ENCODE measurements at regions not wholly inside any gene's neighbourhood (a gene's known extent, or its start where the extent isn't known, plus 50 kb on each side); places are given as distances from the start of the nearest gene placed in this dataset.

DNA sequence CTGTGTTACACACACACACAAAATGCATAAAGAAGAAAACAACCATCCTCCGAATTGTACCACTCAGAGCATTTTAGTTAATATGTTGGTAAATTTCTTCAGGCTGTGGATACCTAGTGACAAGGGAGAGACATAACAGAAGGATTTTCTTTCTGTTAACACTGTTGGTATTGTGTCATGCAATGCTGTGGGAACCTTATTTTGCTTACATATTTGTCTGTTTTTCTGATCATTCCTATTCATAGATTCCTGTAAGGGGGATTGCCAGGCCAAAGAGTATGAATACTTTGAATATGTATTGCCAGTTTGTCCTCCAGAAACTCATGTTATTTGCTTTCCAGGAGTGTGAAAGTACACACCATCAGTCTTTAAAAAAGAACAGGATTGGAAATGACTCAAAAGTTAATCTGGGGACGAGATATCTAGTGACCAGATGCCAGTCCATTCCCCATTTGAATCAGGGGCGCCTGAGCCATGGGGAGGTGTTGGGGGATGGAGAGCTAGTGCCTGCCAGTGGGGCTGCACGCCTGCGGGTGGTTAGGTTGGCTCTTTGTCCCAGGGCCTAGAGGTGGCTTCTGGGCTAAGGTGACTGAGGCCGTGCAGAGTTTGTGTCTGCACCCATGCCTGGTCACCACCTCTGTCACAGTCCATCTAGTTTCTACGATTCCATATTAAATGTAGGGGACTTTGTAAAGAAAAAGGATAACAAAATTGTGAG, 142.0 kb downstream of the PTPN20 start:
- DNase-seq = no peak

- no peak for DNase-seq
Observed at GRCh38 chr10:47054974-47055373, 143.7 kb downstream of the PTPN20 start.

DNA sequence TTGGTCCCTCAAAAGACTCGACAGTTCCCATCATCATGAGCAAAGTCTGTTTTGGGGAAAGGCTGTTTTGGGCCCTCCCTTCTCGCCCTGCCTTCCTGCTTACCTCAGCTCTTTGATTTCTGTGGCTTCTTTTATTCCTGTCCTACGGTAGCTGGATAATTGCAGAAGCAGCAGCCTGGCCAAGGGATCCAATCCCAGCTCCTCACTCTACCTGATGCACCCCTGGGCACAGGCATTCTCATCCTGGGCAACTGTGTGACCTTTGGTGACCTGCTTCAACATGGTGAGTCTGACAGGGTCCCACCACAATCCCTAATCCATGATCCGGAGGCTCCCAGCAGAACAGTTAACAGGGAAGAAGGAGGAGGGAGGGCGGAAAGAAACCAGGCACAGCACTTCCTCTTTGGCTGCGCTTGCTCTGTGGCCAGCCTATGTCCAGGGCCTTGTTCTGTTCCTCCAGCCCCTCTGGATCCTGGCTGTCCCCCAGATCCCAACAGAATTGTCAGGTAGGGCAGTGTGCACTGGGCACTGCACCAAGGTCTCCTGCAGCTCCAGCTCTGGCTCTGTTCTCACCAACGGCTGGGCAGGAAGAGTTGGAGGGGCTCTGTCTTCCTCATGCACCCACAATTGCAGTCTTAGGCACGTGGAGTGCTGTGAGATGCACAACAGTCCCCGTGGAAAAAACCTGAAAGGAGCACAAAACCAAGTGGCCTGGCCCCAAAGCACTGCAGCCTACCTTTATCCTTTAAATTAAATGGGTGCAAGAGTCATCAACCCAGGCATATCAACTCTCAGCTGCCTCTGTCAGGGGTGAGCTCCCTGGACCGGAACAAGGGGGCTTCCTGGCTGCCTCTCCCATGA, 144.4 kb downstream of the PTPN20 start:
- no peak for DNase-seq

GRCh38 chr10:47056247-47056510, 145.0 kb downstream of the PTPN20 start:
- DNase-seq = no peak

DNA sequence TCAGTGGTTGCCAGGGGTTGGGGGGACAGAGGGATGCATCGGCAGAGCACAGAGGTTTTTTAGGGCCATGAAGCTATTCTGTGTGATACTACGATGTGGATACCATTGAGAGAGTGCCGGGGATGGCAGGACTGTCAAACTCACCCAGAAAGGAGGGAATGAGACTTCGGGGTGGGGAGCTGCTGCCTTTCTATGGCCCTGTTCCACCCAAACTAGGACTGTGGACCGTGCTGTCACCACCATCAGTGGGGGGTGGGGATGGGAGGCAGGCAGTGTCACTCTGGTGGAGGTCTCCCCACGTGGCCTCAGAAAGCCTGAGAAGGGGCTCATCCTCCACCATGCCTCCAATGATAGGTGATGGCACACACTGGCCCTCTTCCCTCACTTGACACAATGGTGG, 146.2 kb downstream of the PTPN20 start:
- no peak for DNase-seq

- DNase-seq = no peak
Observed at GRCh38 chr10:47058032-47058702, 146.9 kb downstream of the PTPN20 start.

DNA sequence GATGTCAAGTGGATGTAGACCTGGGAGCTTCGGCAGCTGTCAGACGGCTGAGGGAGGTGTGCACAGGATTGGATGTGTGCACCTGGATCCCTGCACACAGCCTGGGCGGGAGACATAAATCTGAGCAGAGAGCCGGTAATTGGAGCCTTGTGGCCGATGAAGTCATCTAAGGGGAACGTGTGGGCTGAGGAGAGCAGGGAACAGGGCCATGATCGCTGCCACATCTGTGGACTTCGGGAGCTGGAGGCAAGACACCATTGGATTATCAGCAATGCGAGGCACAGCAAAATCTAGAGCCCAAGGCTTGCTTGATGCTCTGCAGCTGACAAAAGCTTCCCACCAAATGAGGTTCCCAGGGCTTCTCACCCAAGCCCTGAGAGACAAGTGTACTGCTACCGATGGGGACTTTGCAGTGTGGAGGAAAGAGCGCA, 147.7 kb downstream of the PTPN20 start:
- no peak for DNase-seq

DNA sequence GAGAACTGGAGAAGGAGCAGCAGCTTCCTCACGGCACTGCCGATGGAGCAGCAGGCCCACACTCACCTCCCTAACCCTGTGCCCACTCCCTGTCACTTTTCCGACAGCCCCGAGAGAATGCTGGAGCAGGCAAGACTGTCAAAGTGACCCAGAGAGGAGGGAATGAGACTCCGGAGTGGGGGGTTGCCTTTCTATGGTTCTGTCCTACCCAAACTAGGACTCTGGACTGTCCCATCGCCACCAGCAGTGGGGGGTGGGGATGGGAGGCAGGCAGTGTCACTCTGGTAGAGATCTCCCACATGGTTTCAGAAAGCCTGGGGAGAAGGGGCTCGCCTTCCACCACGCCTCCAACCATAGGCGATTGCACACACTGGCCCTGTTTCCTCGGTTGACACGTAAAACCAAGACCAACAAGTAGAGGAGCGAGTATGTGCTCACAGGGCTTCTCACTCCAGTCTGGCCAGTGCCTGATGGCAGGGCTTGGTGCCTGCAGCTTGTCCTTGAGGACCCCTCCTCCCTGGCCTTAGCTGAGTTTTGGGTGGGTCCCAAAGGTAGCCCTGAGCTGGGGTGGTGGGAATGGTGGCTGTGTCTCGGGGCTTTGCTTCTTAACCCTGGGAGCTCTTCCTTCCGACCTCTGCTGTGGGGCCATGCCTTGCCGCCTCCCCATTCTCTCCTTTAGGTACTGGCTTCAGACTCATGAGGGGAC, 148.5 kb downstream of the PTPN20 start:
- no peak for DNase-seq

- no peak for DNase-seq
Observed at GRCh38 chr10:47060356-47060755, 149.1 kb downstream of the PTPN20 start.

DNA sequence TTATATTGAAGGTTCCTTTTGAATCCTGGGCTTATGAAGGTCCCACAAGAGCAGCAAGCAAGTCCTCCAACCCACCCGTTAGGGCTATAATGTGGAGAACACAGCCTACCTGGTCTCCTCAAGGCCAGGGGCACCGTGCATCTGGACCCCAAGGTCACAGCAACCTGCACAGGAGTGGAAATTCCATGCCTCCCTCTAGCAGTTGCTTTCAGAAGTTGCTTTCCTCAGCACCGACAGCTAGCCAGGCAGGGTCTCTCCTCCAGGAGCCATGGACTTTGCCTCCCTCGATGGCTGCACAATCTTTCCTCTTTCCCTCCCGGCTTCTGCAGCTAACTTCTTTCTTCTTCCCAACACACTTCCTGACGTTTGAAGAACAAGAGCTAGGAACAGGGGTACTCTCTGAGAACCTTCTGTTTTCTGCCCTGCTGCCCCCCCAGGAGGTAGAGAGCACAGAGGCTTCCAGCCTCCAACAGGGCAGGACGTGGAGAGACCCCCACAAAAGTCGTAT, 149.8 kb downstream of the PTPN20 start:
- DNase-seq = no peak

- no peak for DNase-seq
Observed at GRCh38 chr10:47061776-47062175, 150.5 kb downstream of the PTPN20 start.

DNA sequence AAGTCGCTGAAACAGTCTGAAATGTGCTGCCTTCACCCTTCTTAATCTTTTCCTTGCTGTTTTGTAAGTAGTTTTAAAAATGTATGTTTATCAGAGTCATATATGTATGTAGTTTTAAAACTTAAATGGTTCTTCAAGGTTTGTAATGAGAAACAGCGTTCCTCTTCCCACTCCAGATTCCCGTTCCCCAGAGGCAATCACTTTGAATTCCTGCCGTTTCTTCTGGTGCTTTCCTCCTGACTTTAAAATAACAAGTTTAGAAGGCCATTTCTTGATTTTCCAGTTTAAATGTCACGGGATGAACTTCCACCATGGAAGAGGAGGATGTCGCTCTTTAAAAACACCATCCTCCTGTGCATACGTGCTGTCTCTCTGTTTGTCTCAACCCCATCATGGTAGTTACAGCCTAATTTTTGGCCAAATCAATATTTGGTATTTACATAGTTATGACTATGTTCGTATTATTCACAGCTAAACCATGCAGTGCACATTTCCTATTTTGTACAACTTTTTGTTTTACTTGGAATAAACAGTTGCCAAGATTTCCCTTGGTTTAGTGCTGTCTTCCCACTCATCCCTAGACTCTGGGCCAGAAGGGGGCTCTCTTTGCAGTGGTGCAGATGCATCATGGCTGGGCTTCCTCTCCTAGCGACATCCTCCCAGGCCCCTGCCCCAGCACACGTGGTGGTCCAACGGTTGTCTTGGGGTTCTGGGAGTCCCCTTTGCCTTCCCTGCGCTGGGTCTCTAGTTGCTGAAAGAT, 151.4 kb downstream of the PTPN20 start:
- no peak for DNase-seq

- no peak for DNase-seq
Observed at GRCh38 chr10:47063858-47064257, 152.6 kb downstream of the PTPN20 start.

DNA sequence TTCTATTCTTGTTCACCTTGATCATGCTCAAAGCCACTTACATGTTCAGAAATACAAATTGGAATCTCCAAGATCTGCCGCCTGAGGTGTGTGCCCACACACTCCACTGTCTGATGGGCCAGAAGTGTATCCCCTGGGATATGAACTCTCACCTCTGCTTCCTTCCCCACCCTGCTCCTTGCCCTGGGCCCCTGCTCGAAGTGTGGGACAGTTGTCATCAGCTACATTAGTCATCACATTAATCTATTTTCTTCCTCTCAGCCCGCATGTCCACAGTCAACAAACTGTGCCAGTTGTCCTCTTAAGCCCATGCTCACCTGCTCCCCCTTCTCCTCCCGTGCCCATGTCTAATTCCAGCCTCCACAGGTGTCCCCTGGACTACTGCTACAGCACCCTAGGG, 154.7 kb downstream of the PTPN20 start:
- no peak for DNase-seq

GRCh38 chr10:47067949-47068940, 157.0 kb downstream of the PTPN20 start:
- no peak for DNase-seq

- no peak for DNase-seq
Observed at GRCh38 chr10:47070541-47070940, 159.3 kb downstream of the PTPN20 start.

- DNase-seq = no peak
Observed at GRCh38 chr10:47071891-47072290, 160.7 kb downstream of the PTPN20 start.

DNA sequence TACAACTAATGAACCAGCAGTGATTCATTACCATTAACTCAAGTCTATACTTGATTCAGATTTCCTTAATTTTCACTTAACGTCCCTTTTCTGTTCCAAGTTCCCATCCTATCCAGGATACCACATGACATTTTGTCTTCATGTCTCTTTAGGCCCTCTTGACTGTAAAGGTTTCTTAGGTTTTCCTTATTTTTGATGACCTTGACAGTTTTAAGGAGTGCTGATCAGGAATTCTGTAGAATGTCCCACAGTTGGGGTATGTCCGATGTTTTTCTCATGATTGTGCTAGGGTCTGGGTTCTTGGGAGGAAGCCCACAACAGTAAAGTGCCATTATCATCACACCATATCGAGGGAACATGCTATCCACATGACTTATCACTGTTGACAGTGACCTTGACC, 162.7 kb downstream of the PTPN20 start:
- no peak for DNase-seq

- no peak for DNase-seq
Observed at GRCh38 chr10:47076949-47077361, 165.7 kb downstream of the PTPN20 start.

DNA sequence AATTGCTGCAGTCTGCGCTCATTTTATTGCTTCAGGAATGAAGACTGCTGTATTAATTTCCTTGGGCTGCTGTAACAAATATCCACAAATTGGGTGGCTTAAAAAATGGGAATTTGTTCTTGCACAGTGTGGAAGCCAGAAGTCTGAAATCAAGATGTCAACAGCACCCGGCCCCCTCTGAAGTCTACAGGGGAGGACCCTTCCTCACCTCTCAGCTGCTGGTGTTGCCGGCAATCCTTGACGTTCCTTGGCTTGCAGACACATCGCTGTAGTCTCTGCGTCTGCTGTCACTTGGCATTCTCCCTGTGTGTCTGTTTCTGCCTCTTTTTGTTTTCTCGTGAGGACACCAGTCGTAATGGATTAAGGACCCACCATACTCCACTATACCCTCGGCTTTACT, 166.2 kb downstream of the PTPN20 start:
- no peak for DNase-seq

GRCh38 chr10:47077941-47078340, 166.7 kb downstream of the PTPN20 start:
- DNase-seq = no peak

Data from right hindlimb (tissue), 1 donor.